K562 (cell line): ENCODE measurements at regions not wholly inside any gene's neighbourhood (a gene's known extent, or its start where the extent isn't known, plus 50 kb on each side); places are given as distances from the start of the nearest gene placed in this dataset.

Experiments used
- CC2D1A ChIP-seq: fragments of 450-650 bp; IDR thresholded peaks from 2 replicates; pipeline ENCODE4 v1.6.1; 2017; ENCODE audit warnings: mild to moderate bottlenecking
- CTCF ChIP-seq, 3 experiments: IDR thresholded peaks in 2 of 3; conservative IDR thresholded peaks in 1 of 3; 2 replicates each; pipeline ENCODE4 v1.5.1; 2011 to 2012; ENCODE audit warnings: low read length in 3 of 3, mild to moderate bottlenecking in 3 of 3, control low read depth in 2 of 3, improper control_type of control experiment in 1 of 3, inconsistent platforms in 1 of 3, low read depth in 1 of 3, mixed read lengths in 1 of 3, moderate library complexity in 1 of 3; ENCODE audit not compliant: insufficient read depth in 2 of 3
- FOXA1 ChIP-seq: fragments of 450-650 bp; IDR thresholded peaks from 2 replicates; pipeline ENCODE4 v1.6.1; 2016; ENCODE audit warnings: mild to moderate bottlenecking, borderline replicate concordance
- HEY1 ChIP-seq: fragments of 250-450 bp; sonication (Bioruptor Pico); IDR thresholded peaks from 2 replicates; pipeline ENCODE4 v1.5.0; 2020; ENCODE audit warnings: mild to moderate bottlenecking, moderate library complexity, borderline replicate concordance
- MAFG ChIP-seq: fragments of 450-650 bp; conservative IDR thresholded peaks from 2 replicates; pipeline ENCODE4 v1.6.1; 2016; ENCODE audit warnings: missing genetic modification characterization, missing compliant biosample characterization
- REST ChIP-seq, 2 experiments: fragments of 450-650 bp; formaldehyde crosslinking in 1 of 2; IDR thresholded peaks; 2 replicates each; pipeline versions ENCODE4 v1.4.0 to v1.6.1; 2014 to 2020; ENCODE audit warnings: mild to moderate bottlenecking in 2 of 2, borderline replicate concordance in 1 of 2, low read depth in 1 of 2

- no peak for TF ChIP-seq REST (IDR thresholded peaks at IDR 0.05; ENCODE audit: borderline replicate concordance)
- TF ChIP-seq REST (CRISPR knock-in tag; IDR thresholded peaks at IDR 0.05; ENCODE audit: low read depth) = no peak
- no peak for TF ChIP-seq MAFG
- TF ChIP-seq HEY1 (CRISPR knock-in tag) = no peak
- TF ChIP-seq CTCF (IDR thresholded peaks at IDR 0.05 in 2 of 3, conservative IDR thresholded peaks at IDR 0.05 in 1 of 3; ENCODE audit: insufficient read depth in 2 of 3, low read depth in 1 of 3, low read length in 3 of 3) = no peak
- no peak for TF ChIP-seq FOXA1
- TF ChIP-seq CC2D1A = no peak
These were observed 515.8 kb downstream of the TYW1 start for GRCh38 chr7:67512481-67512880.
